ENCODE measurements at regions not wholly inside any gene's neighbourhood (a gene's known extent, or its start where the extent isn't known, plus 50 kb on each side); places are given as distances from the start of the nearest gene placed in this dataset.

- TF ChIP-seq CTCF (tag by site-specific recombination; IDR thresholded peaks at IDR 0.05) (no peak), ZNF37A (tag by site-specific recombination; IDR thresholded peaks at IDR 0.05) (no peak), ZNF488 (tag by site-specific recombination; IDR thresholded peaks at IDR 0.05) (no peak), ZBTB21 (tag by site-specific recombination; IDR thresholded peaks at IDR 0.05) (no peak), YY1 (tag by site-specific recombination; IDR thresholded peaks at IDR 0.05) (no peak), ZNF280D (tag by site-specific recombination; IDR thresholded peaks at IDR 0.05) (no peak), ZNF175 (tag by site-specific recombination; IDR thresholded peaks at IDR 0.05) (no peak), HOXA7 (CRISPR knock-in tag; IDR thresholded peaks at IDR 0.05; ENCODE audit: borderline replicate concordance) (no peak), ZNF10 (tag by site-specific recombination; IDR thresholded peaks at IDR 0.05) (no peak), GLIS2 (tag by site-specific recombination; IDR thresholded peaks at IDR 0.05) (no peak), BCL11A (tag by site-specific recombination; IDR thresholded peaks at IDR 0.05; ENCODE audit: low read depth) (no peak), ZNF23 (tag by site-specific recombination; IDR thresholded peaks at IDR 0.05; ENCODE audit: borderline replicate concordance) (no peak), SP2 (tag by site-specific recombination; IDR thresholded peaks at IDR 0.05) (no peak), ZSCAN5A (tag by site-specific recombination; IDR thresholded peaks at IDR 0.05) (no peak)
Observed at GRCh38 chr1:233790121-233790520, 114.4 kb upstream of the SLC35F3 start.

Data from HEK293 (cell line).